HFFc6 (cell line): ENCODE measurements at regions not wholly inside any gene's neighbourhood (a gene's known extent, or its start where the extent isn't known, plus 50 kb on each side); places are given as distances from the start of the nearest gene placed in this dataset.

Experiments
- DNase-seq: peaks from one replicate; pipeline ENCODE4 v3.0.0-alpha.2; 2018
- H3K27ac Mint-ChIP-seq: 2 replicates; pipeline ENCODE4 v1.8.0; 2020; ENCODE audit warnings: mild to moderate bottlenecking, mixed read lengths
- H3K27me3 Mint-ChIP-seq: 2 replicates; pipeline ENCODE4 v1.8.0; 2021; ENCODE audit warnings: mild to moderate bottlenecking, moderate library complexity, mixed read lengths; ENCODE audit not compliant: insufficient read depth
- H3K36me3 Mint-ChIP-seq: 2 replicates; pipeline ENCODE4 v1.8.0; 2021; ENCODE audit warnings: low read depth, mixed read lengths
- H3K4me1 Mint-ChIP-seq: 2 replicates; pipeline ENCODE4 v1.8.0; 2020; ENCODE audit warnings: low read depth, mixed read lengths
- H3K4me3 Mint-ChIP-seq: 2 replicates; pipeline ENCODE4 v1.8.0; 2020; ENCODE audit warnings: mild to moderate bottlenecking, moderate library complexity, mixed read lengths
- H3K9me3 Mint-ChIP-seq: 2 replicates; pipeline ENCODE4 v1.8.0; 2020; ENCODE audit warnings: mild to moderate bottlenecking, mixed read lengths
- CTCF ChIP-seq: fragments of 200-600 bp; sonication (generic); IDR thresholded peaks from 2 replicates; pipeline ENCODE4 v1.5.0; 2021; ENCODE audit warnings: antibody characterized with exemption, mild to moderate bottlenecking

DNA sequence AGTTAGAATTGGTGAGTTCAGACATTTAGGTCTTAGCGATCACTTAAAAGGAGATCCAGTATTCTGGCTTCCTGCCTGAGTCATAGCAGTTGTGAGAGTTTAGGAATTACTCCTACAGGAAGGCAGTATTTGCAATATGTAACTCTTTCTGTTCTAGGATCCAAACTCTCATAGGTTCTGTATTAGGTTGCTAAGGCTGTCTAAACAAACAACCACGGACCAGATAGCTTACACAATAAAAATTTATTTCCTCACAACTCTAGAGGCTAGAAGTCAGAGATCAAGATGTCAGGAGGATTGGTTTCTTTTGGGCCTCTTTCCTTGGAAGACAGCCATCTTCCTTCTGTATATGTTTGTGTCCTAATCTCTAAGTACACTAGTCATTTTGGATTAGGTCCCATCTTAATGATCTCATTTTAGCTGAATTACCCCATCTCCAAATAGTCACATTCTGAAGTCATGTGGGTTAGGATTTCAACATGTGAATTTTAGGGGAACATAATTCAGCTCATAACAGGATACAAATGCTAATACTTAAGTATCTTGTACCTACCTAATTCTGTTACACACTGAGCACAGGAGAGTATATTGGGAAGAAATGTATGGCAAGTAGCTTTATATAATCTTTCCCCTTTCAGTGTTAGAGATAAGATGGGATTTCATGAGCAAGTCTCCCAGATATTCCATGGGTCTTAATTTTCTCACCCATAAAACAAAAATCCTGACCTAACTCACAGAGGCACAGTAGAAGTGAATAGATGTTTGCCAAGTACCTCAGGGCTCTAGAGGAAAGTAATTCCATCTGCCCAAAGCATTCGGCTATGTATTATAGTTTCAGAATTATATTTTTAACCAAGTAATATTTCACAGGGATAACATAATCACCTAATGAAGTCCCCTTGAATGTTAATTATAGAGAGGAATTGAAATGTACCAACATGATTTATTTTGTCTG lies 144.4 kb downstream of the PTBP2 start:
- Mint-ChIP-seq H3K36me3 (no peaks in the 10 kb centered on the region), H3K9me3 (no peaks in the 10 kb centered on the region), H3K27me3 (no peaks in the 10 kb centered on the region; the same call in 1 of the 2 replicates), H3K4me1 (peaks cover 21% of the 10 kb centered on the region), H3K4me3 (peak overlapping the region; percentile 58; the same call in 1 of the 2 replicates), H3K27ac (peak overlapping the region; percentile 94)
- DNase-seq, result peak; percentile 98
- no peak for TF ChIP-seq CTCF

DNA sequence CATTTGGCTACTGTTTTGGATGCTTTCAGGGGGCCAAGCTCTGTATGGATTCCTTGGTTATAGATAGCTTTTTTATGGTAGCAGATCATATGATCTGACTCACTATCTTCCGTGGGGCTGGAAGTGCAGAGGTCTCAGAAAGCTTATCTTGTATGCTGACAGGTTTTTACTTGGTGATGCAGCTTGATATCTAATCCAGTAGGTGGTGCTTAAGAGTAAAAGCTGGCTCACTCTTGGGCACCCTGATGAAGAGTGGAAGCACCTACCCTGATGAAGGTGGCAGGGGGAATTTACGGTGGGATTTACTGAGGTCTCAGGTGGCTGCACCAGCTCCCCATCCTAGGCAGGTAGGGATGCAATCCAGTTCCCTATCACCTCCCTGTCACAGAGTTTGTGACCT lies 151.2 kb downstream of the PTBP2 start:
- Mint-ChIP-seq H3K4me3 (no peak overlapping the region), H3K27ac (no peak overlapping the region), H3K4me1 (no peaks in the 10 kb centered on the region), H3K36me3 (peaks cover 6% of the 10 kb centered on the region; the same call in 1 of the 2 replicates), H3K27me3 (no peaks in the 10 kb centered on the region; the same call in 1 of the 2 replicates), H3K9me3 (peaks cover 16% of the 10 kb centered on the region)
- DNase-seq, result no peak
- TF ChIP-seq CTCF, result 0 out of 2 replicates have a peak, but pooled peaks have one; percentile 14

DNA sequence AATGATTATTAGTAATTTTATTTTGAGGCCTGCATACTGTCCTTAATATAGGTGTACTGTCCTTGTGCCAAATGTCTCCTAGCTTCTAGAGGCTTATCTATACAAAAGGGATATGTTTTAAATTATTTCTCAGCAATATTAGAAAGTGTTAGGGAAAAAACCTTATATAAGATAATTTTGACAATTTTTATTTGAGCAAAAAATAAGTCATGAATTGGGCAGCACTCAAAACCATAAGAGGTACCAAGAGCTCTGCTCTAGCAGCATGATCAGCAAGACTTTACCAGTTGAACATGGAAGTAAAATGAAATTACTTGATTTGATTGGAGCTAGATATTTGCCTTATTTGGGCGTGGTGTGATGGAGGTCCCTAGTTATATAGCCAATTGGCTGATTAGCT lies 157.1 kb downstream of the PTBP2 start:
- H3K36me3 Mint-ChIP-seq, result no peaks in the 10 kb centered on the region
- H3K27me3 Mint-ChIP-seq, result 0 out of 2 replicates have a peak, but pooled peaks cover 2% of the 10 kb centered on the region
- no peaks in the 10 kb centered on the region for H3K9me3 Mint-ChIP-seq
- no peak overlapping the region for H3K27ac Mint-ChIP-seq
- no peak overlapping the region for H3K4me3 Mint-ChIP-seq
- H3K4me1 Mint-ChIP-seq, result peaks cover 19% of the 10 kb centered on the region
- no peak for TF ChIP-seq CTCF
- no peak for DNase-seq

GRCh38 chr1:96880626-96881025 lies 159.0 kb downstream of the PTBP2 start:
- Mint-ChIP-seq H3K36me3 (no peaks in the 10 kb centered on the region), H3K9me3 (no peaks in the 10 kb centered on the region), H3K27ac (no peak overlapping the region), H3K4me3 (no peak overlapping the region), H3K4me1 (peaks cover 19% of the 10 kb centered on the region), H3K27me3 (0 out of 2 replicates have a peak, but pooled peaks cover 2% of the 10 kb centered on the region)
- no peak for TF ChIP-seq CTCF
- no peak for DNase-seq

DNA sequence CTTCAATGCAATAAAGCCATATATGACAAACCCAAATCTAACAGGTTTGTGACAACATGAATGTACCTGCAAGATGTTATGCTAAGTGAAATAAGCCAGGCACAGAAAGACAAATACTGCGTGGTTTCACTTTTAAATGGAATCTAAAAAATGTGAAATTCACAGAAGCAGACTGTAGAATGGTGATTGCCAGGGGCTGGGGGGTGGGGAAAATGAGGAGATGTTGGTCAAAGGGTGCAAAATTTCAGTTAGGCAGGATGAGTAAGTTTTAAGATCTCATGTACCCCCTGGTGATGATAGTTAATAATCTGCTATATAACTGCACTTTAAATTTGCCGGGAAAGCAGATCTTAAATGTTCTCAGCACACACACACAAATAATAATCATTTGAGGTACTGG lies 160.5 kb downstream of the PTBP2 start:
- Mint-ChIP-seq H3K4me1 (peaks cover 19% of the 10 kb centered on the region), H3K4me3 (peak overlapping the region; percentile 37; the same call in 1 of the 2 replicates), H3K36me3 (no peaks in the 10 kb centered on the region), H3K27ac (no peak overlapping the region), H3K9me3 (no peaks in the 10 kb centered on the region), H3K27me3 (0 out of 2 replicates have a peak, but pooled peaks cover 2% of the 10 kb centered on the region)
- no peak for DNase-seq
- TF ChIP-seq CTCF, result no peak
